MM.1S (cell line): ENCODE measurements at regions not wholly inside any gene's neighbourhood (a gene's known extent, or its start where the extent isn't known, plus 50 kb on each side); places are given as distances from the start of the nearest gene placed in this dataset.

Source experiments
- EZH2 ChIP-seq: fragments of 300-600 bp; sonication (generic); optimal IDR thresholded peaks from 2 replicates; pipeline ENCODE3; 2017; ENCODE audit warnings: low read depth, mild to moderate bottlenecking, antibody characterized with exemption, low read length, mixed read lengths
- EZH2phosphoT487 ChIP-seq: fragments of 300-600 bp; sonication (generic); IDR thresholded peaks from 2 replicates; pipeline ENCODE4 v1.6.1; 2018; ENCODE audit warnings: antibody characterized with exemption, low read length
- TF ChIP-seq, protein P1 (sequence below): fragments of 300-600 bp; sonication (generic); IDR thresholded peaks from 2 replicates; pipeline ENCODE4 v1.5.1; 2016; ENCODE audit warnings: antibody characterized with exemption, low read length, mixed read lengths

DNA sequence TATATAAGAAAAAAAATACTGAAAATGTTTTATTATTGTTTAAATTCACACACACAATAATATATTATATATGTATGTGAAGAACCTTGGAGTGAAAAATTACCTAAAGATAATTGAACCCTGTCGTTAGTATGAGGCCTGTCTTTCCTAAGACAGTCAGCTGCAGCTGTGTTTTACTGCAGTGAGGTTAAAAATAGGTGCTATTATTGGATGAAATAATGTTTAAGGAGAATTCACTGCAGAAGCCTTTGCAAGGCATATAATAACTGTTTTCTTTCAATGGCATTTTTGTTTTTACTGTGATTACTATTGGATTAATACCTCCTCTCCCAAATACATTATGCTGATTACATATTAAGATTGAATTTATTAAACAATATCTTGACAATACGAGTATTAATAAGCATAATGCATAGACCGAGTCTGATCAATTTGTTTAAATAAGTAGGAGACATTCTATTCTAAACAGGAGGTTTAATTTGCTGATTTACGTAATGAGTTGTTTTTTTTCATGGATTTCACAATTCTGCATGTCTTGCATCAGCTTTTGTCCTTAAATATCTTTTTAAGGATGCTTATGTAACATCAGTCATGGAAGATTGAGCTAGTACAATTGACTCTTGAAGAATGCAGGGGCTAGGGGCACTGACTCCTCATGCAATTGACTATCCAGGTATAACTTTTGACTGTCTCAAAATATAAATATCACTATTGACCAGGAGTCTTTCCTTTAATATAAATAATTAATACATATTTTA is 1181.1 kb upstream of the PCDH7 start:
- TF ChIP-seq, protein P1, sequence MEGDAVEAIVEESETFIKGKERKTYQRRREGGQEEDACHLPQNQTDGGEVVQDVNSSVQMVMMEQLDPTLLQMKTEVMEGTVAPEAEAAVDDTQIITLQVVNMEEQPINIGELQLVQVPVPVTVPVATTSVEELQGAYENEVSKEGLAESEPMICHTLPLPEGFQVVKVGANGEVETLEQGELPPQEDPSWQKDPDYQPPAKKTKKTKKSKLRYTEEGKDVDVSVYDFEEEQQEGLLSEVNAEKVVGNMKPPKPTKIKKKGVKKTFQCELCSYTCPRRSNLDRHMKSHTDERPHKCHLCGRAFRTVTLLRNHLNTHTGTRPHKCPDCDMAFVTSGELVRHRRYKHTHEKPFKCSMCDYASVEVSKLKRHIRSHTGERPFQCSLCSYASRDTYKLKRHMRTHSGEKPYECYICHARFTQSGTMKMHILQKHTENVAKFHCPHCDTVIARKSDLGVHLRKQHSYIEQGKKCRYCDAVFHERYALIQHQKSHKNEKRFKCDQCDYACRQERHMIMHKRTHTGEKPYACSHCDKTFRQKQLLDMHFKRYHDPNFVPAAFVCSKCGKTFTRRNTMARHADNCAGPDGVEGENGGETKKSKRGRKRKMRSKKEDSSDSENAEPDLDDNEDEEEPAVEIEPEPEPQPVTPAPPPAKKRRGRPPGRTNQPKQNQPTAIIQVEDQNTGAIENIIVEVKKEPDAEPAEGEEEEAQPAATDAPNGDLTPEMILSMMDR: no peak
- TF ChIP-seq EZH2phosphoT487 (no peak), EZH2 (no peak)
